Inflammatory macrophage treated with lipopolysaccharide for 4 hours (primary cell): ENCODE measurements at regions not wholly inside any gene's neighbourhood (a gene's known extent, or its start where the extent isn't known, plus 50 kb on each side); places are given as distances from the start of the nearest gene placed in this dataset.

Experiments
- DNase-seq: peaks from one replicate; pipeline ENCODE4 v3.0.0-alpha.2; 2020

DNA sequence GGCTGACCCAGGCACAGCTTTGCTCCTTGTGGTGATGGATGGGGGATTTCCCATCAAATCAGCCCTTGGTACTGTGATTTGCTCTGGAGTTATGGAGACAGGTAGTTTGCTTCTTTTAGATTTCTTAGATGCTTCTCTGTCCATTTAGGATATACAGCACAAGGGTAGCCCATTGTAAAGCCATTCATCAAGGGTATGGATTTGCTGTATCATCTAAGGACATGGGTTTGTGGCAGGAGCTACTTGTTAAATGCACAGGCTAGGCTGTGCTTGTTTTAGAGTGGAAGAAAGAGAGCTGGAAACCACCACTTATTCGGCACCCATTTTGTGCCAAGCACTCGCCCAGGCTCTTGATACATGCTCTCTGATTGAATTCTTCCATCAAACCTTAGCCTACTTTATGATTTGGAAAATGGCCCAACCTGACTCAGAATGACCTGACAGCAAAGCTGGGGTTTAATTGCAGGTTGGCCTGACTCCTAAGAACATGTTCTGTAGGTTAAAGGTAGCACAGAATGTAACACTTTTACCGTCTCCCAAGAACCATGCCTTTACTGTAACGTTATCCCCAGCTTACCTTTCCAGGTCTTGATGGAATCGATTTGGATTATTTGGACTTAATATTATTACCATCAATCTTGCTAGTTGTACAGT is 168.0 kb downstream of the SNX10 start:
- no peak for DNase-seq

GRCh38 chr7:26460351-26461085 is 168.9 kb downstream of the SNX10 start:
- DNase-seq, result peak; percentile 43

DNA sequence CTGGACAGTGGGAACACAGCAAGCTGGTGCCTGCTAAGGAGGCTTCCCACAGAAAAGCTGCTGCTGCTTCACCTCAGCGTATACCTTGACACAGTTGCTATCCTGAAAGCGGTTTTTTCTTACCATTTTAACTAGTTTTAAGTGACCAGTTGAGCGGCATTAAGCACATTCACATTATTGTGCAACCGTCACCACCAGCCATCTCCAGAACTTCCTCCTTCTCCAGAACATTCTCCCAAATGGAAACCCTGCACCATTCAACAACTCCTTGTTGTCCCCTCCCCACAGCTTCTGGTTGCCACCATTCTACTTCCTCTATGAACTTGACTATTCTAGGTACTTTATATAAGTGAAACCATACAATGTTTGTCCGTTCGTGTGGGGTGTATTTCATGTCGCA is 169.9 kb downstream of the SNX10 start:
- peak; percentile 12 for DNase-seq

GRCh38 chr7:26466007-26466406 is 174.3 kb downstream of the SNX10 start:
- no peak for DNase-seq

- no peak for DNase-seq
These were observed 175.4 kb downstream of the SNX10 start for GRCh38 chr7:26467104-26467503.

GRCh38 chr7:26467541-26467940 is 175.9 kb downstream of the SNX10 start:
- no peak for DNase-seq

- DNase-seq, result no peak
These were observed 177.0 kb downstream of the SNX10 start for GRCh38 chr7:26468625-26469024.

DNA sequence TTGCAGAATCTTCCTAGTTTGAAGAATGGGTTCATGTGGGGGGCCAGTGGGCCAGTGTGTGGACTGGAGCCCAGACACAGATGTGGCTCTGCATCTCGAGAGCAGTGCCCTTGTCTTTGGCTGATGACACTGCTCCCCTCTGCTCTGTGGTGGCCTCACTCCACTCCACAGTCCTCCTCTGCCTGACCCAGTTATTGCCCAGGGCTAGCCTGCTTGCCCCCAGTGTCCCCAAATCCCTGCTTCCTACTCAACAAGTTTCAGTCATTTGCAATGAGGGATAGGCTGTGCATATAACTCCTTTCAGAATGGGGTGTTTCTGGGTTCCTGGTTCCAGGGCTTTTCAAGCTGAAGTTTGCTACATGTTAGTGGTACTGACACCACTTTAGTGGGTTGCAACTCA is 177.5 kb downstream of the SNX10 start:
- DNase-seq, result no peak

GRCh38 chr7:26470691-26471090 is 179.0 kb downstream of the SNX10 start:
- DNase-seq, result no peak

DNA sequence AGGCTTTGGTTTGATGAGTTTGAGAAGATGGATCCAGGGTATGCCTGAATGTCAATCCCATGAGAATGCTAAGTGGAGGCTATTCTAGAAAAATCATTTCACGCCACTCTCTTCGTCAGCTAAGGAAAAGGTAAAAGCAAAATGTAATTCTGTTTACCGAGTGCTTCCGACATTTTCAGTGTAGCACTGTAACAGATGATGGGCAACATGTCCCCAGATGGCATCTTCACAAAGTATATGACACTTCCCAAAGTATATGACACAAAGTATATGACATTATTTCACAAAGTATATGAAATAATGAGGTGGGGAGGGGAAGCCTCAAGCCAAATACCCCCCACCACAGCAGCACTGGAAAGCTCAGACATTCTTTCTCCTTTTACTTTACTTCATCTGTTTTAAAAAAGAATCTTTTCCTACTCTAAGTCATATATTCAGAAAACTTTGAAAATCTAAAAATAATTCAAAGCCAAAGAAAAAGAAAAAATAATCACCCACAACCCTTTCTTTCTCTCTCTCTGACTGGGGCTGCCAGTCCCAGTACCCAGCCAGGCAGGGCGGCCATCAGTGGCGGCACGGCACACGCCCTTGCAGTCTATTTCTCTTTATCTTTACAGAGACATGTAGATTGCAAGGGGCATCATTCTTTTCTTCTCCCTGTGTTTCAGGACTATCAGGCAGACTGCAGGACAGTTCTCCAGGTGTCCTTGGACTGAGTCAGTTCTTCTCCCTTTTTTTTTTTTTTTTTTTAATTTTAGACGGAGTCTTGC is 179.8 kb downstream of the SNX10 start:
- no peak for DNase-seq

DNA sequence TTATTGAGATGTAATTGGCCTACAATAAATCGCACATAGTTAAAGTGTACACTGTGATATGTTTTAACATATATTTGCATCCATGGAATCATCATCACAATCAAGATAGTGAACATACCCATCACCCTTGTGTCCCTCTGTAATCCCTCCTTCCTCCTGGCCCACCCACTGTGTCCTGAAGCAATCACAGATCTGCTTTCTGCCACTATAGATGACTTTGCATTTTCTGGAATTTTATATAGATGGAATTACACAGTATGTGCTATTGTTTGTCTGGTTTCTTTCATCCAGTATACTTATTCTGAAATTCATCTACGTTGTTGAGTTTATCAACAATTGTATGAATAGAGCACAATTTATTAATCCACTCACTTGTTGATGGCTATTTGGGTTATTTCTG is 181.3 kb downstream of the SNX10 start:
- DNase-seq, result no peak

DNA sequence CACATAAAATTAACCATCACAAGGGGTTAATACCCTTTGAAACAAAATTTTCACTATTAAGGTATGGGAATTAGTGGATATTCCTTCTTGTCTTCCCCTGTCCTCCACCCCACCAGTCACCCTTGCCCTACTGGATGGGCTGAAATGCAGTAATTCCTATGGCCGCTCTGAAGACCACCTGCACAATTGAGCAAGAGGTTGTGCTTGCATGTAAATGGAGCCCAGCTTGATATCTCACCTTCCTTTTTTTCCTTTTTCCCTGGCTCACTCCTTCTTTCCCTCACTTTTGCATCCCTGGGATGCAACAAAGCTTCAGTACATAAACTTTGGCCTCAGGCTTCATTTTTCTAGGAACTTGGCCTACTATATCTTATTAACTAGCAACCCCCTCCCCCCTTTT is 184.6 kb downstream of the SNX10 start:
- no peak for DNase-seq

DNA sequence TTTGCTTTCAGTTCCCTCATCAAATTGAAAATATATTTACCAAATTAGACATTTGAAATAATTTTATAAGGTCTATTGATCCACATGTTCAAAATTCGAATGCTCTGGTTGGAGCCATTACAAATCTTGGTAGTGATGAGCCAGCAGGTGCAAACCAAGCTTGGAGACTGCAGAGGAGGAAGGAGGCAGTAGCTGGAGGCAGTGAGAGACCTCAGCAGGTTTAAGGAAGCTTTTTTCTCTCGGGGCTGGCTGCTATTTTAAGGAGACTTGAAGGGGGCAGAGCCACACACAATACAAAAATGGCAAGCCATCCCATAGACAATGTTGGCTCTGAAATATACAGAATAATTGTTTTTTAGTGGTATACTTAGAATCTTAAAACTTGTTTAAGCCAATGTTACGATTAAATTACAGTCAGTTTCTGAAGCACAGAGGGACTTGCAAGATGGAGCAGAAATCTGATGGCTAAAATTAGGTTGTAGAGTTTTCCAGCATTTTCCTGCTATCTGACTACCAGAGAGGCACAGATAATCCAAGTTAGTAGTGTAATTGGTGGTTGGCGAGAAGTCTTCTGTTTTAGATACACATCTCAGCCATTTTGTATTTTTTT is 185.8 kb downstream of the SNX10 start:
- no peak for DNase-seq

DNA sequence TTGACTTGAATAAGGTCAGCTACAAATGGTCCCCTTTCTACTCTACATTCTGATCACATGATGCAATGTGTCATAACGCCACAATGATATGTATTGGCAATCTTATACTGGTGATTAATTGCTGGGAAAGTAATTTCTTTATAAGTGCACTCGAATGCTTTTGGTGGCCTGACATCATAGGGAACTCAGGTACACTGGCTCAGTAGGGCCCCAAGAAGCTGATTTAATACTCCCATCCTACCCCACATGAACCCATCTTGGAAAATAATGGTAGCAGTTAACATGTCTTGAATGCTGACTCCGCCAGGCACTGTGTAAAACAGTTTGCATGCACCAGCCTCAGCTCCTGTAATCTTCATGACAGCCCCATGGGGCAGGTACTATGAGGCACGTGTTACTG is 186.9 kb downstream of the SNX10 start:
- DNase-seq, result no peak

- no peak for DNase-seq
These were observed 187.9 kb downstream of the SNX10 start for GRCh38 chr7:26479581-26479980.

- no peak for DNase-seq
These were observed 188.5 kb downstream of the SNX10 start for GRCh38 chr7:26480156-26480555.

GRCh38 chr7:26482927-26483326 is 191.3 kb downstream of the SNX10 start:
- DNase-seq, result no peak

DNA sequence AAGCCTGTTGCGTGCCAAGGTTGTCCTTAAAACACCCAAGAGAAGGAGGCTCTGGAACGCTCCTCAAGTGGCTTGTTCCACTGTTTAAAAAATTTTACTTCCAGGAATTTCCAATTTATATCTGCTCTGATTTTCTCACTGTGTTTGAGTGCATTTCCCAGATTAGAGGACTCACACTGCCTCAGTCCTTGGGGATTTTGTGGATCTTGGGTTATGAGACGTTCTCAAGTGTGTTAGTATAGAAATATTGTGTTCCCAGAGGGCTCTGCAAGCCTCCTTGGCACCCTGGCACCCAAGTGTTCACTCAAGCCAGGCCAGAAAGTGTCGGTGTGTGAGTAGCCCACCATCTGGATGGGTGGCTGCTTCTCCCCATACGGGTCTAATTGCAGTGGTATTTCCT is 192.2 kb downstream of the SNX10 start:
- no peak for DNase-seq

DNA sequence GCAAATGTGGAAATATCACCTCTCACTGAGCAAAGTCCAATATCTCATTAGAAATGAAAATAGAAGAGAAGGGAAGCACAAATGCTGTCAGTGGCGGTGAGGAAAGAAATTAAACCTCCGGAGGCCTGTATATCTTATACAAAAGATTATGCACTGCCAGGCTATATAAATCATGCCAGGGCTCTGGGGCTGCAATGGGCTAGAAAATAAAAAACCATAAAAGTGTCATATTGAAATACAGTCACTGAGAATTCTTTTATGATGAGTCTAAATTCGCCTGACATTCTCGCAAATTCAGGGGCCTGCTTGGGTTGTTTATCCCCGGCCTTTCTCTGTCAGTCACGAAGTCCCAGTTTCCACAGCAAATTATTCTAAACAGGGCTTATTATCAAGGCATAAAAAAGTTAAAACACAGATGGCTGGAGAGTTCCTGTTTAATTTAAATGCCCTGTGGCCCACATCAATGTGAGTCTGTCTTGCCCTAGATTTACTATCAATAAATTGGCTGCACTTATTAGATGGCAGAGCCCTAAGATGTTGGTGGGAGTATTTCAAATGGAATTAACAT is 193.8 kb downstream of the SNX10 start:
- DNase-seq, result no peak

- DNase-seq, result no peak
These were observed 194.5 kb downstream of the SNX10 start for GRCh38 chr7:26486153-26486552.

GRCh38 chr7:26487780-26488515 is 196.3 kb downstream of the SNX10 start:
- DNase-seq, result no peak

DNA sequence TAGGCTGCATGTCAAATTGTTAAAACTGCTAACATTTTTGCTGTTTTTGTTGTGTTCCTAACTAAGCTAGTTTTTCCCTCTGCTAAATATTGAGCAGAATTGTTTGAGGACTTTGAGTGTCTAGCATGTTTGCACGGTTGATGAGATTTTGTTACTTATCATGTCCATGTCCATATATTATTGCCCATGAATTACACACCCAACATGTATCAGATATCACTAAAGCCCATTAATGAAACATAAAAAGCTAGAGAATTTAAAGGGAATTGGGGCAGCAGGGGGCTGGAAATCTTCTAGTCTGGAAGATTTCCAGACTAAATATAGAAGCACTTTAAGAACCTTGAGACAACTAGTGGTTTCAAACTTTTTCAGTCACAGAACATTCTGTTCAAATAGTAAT is 197.7 kb downstream of the SNX10 start:
- no peak for DNase-seq
